Neuronal stem cell (in vitro differentiated cells): ENCODE measurements at regions not wholly inside any gene's neighbourhood (a gene's known extent, or its start where the extent isn't known, plus 50 kb on each side); places are given as distances from the start of the nearest gene placed in this dataset.

ENCODE experiments used
- DNase-seq: peaks from one replicate; pipeline ENCODE4 v3.0.0-alpha.2; 2013; ENCODE audit warnings: low spot score
- H2AFZ ChIP-seq: one replicate; pipeline ENCODE4 v1.6.1; 2013; ENCODE audit warnings: mild to moderate bottlenecking, low read length, inconsistent platforms
- H2AK5ac ChIP-seq: 2 replicates; pipeline ENCODE4 v1.6.1; 2013; ENCODE audit warnings: low read depth, mild to moderate bottlenecking, inconsistent platforms, low read length, moderate library complexity, mixed read lengths
- H2BK120ac ChIP-seq: 2 replicates; pipeline ENCODE4 v1.6.1; 2013; ENCODE audit warnings: low read depth, mild to moderate bottlenecking, inconsistent platforms, low read length, moderate library complexity, mixed read lengths
- H2BK12ac ChIP-seq: one replicate; pipeline ENCODE4 v1.6.1; 2013; ENCODE audit warnings: low read length, inconsistent platforms
- H2BK15ac ChIP-seq: 2 replicates; pipeline ENCODE4 v1.6.1; 2013; ENCODE audit warnings: mild to moderate bottlenecking, low read length, inconsistent platforms, mixed read lengths
- H2BK5ac ChIP-seq: one replicate; pipeline ENCODE4 v1.6.1; 2013; ENCODE audit warnings: inconsistent platforms, mild to moderate bottlenecking, low read length, moderate library complexity
- H3K14ac ChIP-seq: one replicate; pipeline ENCODE4 v1.6.1; 2013; ENCODE audit warnings: low read length, inconsistent platforms
- H3K18ac ChIP-seq: 2 replicates; pipeline ENCODE4 v1.6.1; 2013; ENCODE audit warnings: low read length, inconsistent platforms
- H3K23ac ChIP-seq: 2 replicates; pipeline ENCODE4 v1.6.1; 2013; ENCODE audit warnings: low read depth, mild to moderate bottlenecking, mixed read lengths, low read length, inconsistent platforms; ENCODE audit not compliant: poor library complexity
- H3K27ac ChIP-seq: replicated peaks from 3 replicates; pipeline ENCODE4 v1.5.1; 2013; ENCODE audit warnings: low read length, inconsistent platforms
- H3K27me3 ChIP-seq, 3 experiments: 2 replicates each; pipeline ENCODE4 v1.6.1; 2013; ENCODE audit warnings: low read length in 3 of 3, mild to moderate bottlenecking in 2 of 3, inconsistent platforms in 1 of 3, low read depth in 1 of 3, mixed read lengths in 1 of 3, moderate library complexity in 1 of 3; ENCODE audit not compliant: control insufficient read depth in 3 of 3, insufficient read depth in 3 of 3
- H3K36me3 ChIP-seq, 2 donors: replicated peaks in 1 of 2; 2 replicates each; pipeline ENCODE4 v1.6.1; 2013; ENCODE audit warnings: low read length in 2 of 2; ENCODE audit not compliant: control insufficient read depth in 2 of 2, insufficient read depth in 2 of 2
- H3K4ac ChIP-seq: 2 replicates; pipeline ENCODE4 v1.6.1; 2013; ENCODE audit warnings: inconsistent platforms, mild to moderate bottlenecking, low read length, moderate library complexity
- H3K4me1 ChIP-seq, 2 donors: 1 replicate in 1 of 2; 2 replicates in 1 of 2; pipeline ENCODE4 v1.6.1; 2013; ENCODE audit warnings: low read length in 2 of 2, low read depth in 1 of 2; ENCODE audit not compliant: control insufficient read depth in 2 of 2, insufficient read depth in 1 of 2
- H3K4me2 ChIP-seq: one replicate; pipeline ENCODE4 v1.6.1; 2013; ENCODE audit warnings: mild to moderate bottlenecking, low read length, inconsistent platforms; ENCODE audit not compliant: insufficient read depth, poor library complexity, severe bottlenecking
- H3K4me3 ChIP-seq, 2 donors: 2 replicates each; pipeline ENCODE4 v1.5.1; 2013; ENCODE audit warnings: low read length in 2 of 2, mild to moderate bottlenecking in 2 of 2, inconsistent platforms in 1 of 2, moderate library complexity in 1 of 2
- H3K79me1 ChIP-seq: one replicate; pipeline ENCODE4 v1.6.1; 2013; ENCODE audit warnings: low read depth, mild to moderate bottlenecking, inconsistent platforms, low read length, moderate library complexity
- H3K9ac ChIP-seq: one replicate; pipeline ENCODE4 v1.6.1; 2013; ENCODE audit warnings: mild to moderate bottlenecking, low read depth, low read length, inconsistent platforms; ENCODE audit not compliant: poor library complexity
- H3K9me3 ChIP-seq, 2 donors: replicated peaks in 1 of 2; 2 replicates each; pipeline versions ENCODE3 to v1.6.1; 2013; ENCODE audit warnings: low read length in 2 of 2, mild to moderate bottlenecking in 2 of 2, inconsistent platforms in 1 of 2, low read depth in 1 of 2, mixed read lengths in 1 of 2, moderate library complexity in 1 of 2; ENCODE audit not compliant: control insufficient read depth in 2 of 2, insufficient read depth in 1 of 2
- H4K8ac ChIP-seq: one replicate; pipeline ENCODE4 v1.6.1; 2013; ENCODE audit warnings: low read depth, mild to moderate bottlenecking, inconsistent platforms, low read length, moderate library complexity
- H4K91ac ChIP-seq: one replicate; pipeline ENCODE4 v1.6.1; 2013; ENCODE audit warnings: low read length, low read depth, mild to moderate bottlenecking, inconsistent platforms; ENCODE audit not compliant: poor library complexity
- WGBS, 2 donors: extraction: QIAGEN DNeasy Blood & Tissue Kit; methylation state at CpG; one replicate each; pipeline ENCODE4 v1.1.7; 2013; ENCODE audit warnings: missing lambda C conversion rate in 2 of 2, mixed read lengths in 1 of 2; ENCODE audit not compliant: insufficient read length in 2 of 2, insufficient replicate concordance in 1 of 2; ENCODE audit errors: extremely low coverage in 2 of 2; 5-methylcytosine and 5-hydroxymethylcytosine counted together

- Histone ChIP-seq H3K27ac (no peak overlapping the region), H3K4me2 (no peak overlapping the region), H2BK120ac (no peak overlapping the region), H3K9ac (no peak overlapping the region), H2AK5ac (no peak overlapping the region), H2AFZ (no peak overlapping the region), H3K36me3 (no peaks in the 10 kb centered on the region), H2BK5ac (no peak overlapping the region), H4K91ac (no peak overlapping the region), H3K18ac (no peak overlapping the region), H3K23ac (no peak overlapping the region), H3K14ac (no peak overlapping the region), H4K8ac (no peak overlapping the region), H3K4me3 (no peak overlapping the region), H3K4ac (no peak overlapping the region), H2BK15ac (no peak overlapping the region), H3K79me1 (no peaks in the 10 kb centered on the region), H2BK12ac (no peak overlapping the region), H3K27me3 (no peaks in the 10 kb centered on the region), H3K4me1 (no peaks in the 10 kb centered on the region), H3K9me3 (peaks cover 0 to 1% of the 10 kb centered on the region in 2 donors)
- no CpG with 5 or more reads among the region's 8 CpGs for WGBS, 2 donors
- DNase-seq, result no peak
Observed at GRCh38 chr1:224517171-224517570, 82.6 kb upstream of the WDR26 start.

- Histone ChIP-seq H3K9me3 (peaks cover 0 to 1% of the 10 kb centered on the region in 2 donors), H3K9ac (no peak overlapping the region), H2BK15ac (no peak overlapping the region), H3K79me1 (no peaks in the 10 kb centered on the region), H2AK5ac (no peak overlapping the region), H3K4ac (no peak overlapping the region), H3K36me3 (no peaks in the 10 kb centered on the region), H3K27me3 (no peaks in the 10 kb centered on the region), H3K18ac (no peak overlapping the region), H3K4me2 (no peak overlapping the region), H3K14ac (no peak overlapping the region), H4K91ac (no peak overlapping the region), H2BK12ac (no peak overlapping the region), H2BK5ac (no peak overlapping the region), H3K23ac (no peak overlapping the region), H2BK120ac (no peak overlapping the region), H4K8ac (no peak overlapping the region), H3K27ac (no peak overlapping the region), H3K4me3 (no peak overlapping the region), H3K4me1 (no peaks in the 10 kb centered on the region), H2AFZ (no peak overlapping the region)
- WGBS, 2 donors, result no CpG with 5 or more reads among the region's 4 CpGs
- no peak for DNase-seq
Observed at GRCh38 chr1:224518528-224518927, 83.9 kb upstream of the WDR26 start.

- Histone ChIP-seq H3K27ac (no peak overlapping the region), H4K8ac (no peak overlapping the region), H3K4me1 (no peaks in the 10 kb centered on the region), H3K14ac (no peak overlapping the region), H2BK12ac (no peak overlapping the region), H2AFZ (no peak overlapping the region), H3K36me3 (no peaks in the 10 kb centered on the region), H3K18ac (no peak overlapping the region), H3K9ac (no peak overlapping the region), H3K4me2 (no peak overlapping the region), H4K91ac (no peak overlapping the region), H3K79me1 (no peaks in the 10 kb centered on the region), H2AK5ac (no peak overlapping the region), H2BK15ac (no peak overlapping the region), H3K23ac (no peak overlapping the region), H3K27me3 (no peaks in the 10 kb centered on the region), H2BK120ac (no peak overlapping the region), H2BK5ac (no peak overlapping the region), H3K9me3 (peaks cover 0 to 1% of the 10 kb centered on the region in 2 donors), H3K4me3 (no peak overlapping the region), H3K4ac (no peak overlapping the region)
- no peak for DNase-seq
Observed at GRCh38 chr1:224519874-224520273, 85.3 kb upstream of the WDR26 start.

- Histone ChIP-seq H3K14ac (no peak overlapping the region), H3K4me2 (no peak overlapping the region), H2BK120ac (no peak overlapping the region), H3K23ac (no peak overlapping the region), H4K8ac (no peak overlapping the region), H3K9me3 (peaks cover 0 to 1% of the 10 kb centered on the region in 2 donors), H2BK5ac (no peak overlapping the region), H3K4me1 (peaks cover 0 to under 1% of the 10 kb centered on the region in 2 donors), H3K27me3 (no peaks in the 10 kb centered on the region), H4K91ac (no peak overlapping the region), H2AFZ (no peak overlapping the region), H3K79me1 (no peaks in the 10 kb centered on the region), H2AK5ac (no peak overlapping the region), H2BK15ac (no peak overlapping the region), H3K36me3 (no peaks in the 10 kb centered on the region), H3K18ac (no peak overlapping the region), H3K9ac (no peak overlapping the region), H2BK12ac (no peak overlapping the region), H3K4me3 (no peak overlapping the region), H3K4ac (no peak overlapping the region), H3K27ac (no peak overlapping the region)
- DNase-seq, result no peak
- WGBS, 2 donors, result no CpG with 5 or more reads among the region's 4 CpGs
Observed at GRCh38 chr1:224520808-224521207, 86.2 kb upstream of the WDR26 start.
